ENCODE measurements at regions not wholly inside any gene's neighbourhood (a gene's known extent, or its start where the extent isn't known, plus 50 kb on each side); places are given as distances from the start of the nearest gene placed in this dataset.

DNA sequence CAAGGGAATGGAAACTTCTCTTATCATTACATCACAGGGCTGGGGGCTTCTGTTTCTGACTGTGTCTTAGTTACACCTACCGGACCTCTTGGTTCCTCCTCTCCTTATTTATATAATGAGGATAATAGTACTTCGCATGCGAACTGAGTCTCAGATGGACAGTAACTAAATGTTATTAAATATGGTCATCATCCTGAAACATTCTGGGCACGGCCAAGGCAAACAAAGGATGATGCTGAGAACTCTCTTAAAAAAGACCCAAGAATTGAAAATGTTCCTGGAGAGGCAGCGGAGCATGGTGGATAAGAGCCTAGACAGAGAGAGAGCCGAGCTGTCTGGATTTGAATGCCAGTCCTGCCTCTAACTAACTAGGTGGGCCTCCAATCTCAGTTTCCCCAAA, 119.8 kb upstream of the SASH1 start:
- no peak overlapping the region for H3K4me2 ChIP-seq
- TF ChIP-seq CHD2 (IDR thresholded peaks at IDR 0.05; ENCODE audit: low read length, partially characterized antibody) (no peak), KDM1A (IDR thresholded peaks at IDR 0.05; ENCODE audit: low read depth) (no peak), RARB (CRISPR knock-in tag; IDR thresholded peaks at IDR 0.05) (no peak), FOSL2 (IDR thresholded peaks at IDR 0.05) (no peak), FOSL2 (CRISPR knock-in tag; IDR thresholded peaks at IDR 0.05) (no peak), GATA3 (IDR thresholded peaks at IDR 0.05; ENCODE audit: borderline replicate concordance) (no peak), JUN (IDR thresholded peaks at IDR 0.05) (no peak), CEBPB (IDR thresholded peaks at IDR 0.05) (no peak), HOXB5 (CRISPR knock-in tag; IDR thresholded peaks at IDR 0.05) (no peak), RAD21 (conservative IDR thresholded peaks at IDR 0.05 in 1 of 2, IDR thresholded peaks at IDR 0.05 in 1 of 2) (no peak), ZC3H11A (IDR thresholded peaks at IDR 0.05) (no peak), CBX8 (IDR thresholded peaks at IDR 0.05) (no peak), BHLHE40 (IDR thresholded peaks at IDR 0.05; ENCODE audit: low read depth, low read length) (no peak), ZFP36 (IDR thresholded peaks at IDR 0.05; ENCODE audit: borderline replicate concordance, partially characterized antibody) (no peak), HOXA7 (CRISPR knock-in tag; IDR thresholded peaks at IDR 0.05) (no peak)
- TF ChIP-seq, protein P1, sequence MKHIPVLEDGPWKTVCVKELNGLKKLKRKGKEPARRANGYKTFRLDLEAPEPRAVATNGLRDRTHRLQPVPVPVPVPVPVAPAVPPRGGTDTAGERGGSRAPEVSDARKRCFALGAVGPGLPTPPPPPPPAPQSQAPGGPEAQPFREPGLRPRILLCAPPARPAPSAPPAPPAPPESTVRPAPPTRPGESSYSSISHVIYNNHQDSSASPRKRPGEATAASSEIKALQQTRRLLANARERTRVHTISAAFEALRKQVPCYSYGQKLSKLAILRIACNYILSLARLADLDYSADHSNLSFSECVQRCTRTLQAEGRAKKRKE (CRISPR knock-in tag; IDR thresholded peaks at IDR 0.05; ENCODE audit: low read depth) = no peak
- TF ChIP-seq, protein P2, sequence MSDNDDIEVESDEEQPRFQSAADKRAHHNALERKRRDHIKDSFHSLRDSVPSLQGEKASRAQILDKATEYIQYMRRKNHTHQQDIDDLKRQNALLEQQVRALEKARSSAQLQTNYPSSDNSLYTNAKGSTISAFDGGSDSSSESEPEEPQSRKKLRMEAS (IDR thresholded peaks at IDR 0.05) = no peak
- TF ChIP-seq, protein P3, sequence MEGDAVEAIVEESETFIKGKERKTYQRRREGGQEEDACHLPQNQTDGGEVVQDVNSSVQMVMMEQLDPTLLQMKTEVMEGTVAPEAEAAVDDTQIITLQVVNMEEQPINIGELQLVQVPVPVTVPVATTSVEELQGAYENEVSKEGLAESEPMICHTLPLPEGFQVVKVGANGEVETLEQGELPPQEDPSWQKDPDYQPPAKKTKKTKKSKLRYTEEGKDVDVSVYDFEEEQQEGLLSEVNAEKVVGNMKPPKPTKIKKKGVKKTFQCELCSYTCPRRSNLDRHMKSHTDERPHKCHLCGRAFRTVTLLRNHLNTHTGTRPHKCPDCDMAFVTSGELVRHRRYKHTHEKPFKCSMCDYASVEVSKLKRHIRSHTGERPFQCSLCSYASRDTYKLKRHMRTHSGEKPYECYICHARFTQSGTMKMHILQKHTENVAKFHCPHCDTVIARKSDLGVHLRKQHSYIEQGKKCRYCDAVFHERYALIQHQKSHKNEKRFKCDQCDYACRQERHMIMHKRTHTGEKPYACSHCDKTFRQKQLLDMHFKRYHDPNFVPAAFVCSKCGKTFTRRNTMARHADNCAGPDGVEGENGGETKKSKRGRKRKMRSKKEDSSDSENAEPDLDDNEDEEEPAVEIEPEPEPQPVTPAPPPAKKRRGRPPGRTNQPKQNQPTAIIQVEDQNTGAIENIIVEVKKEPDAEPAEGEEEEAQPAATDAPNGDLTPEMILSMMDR (IDR thresholded peaks at IDR 0.05) = no peak
- no peak overlapping the region for H3K4me3 ChIP-seq
- FAIRE-seq = no peak
- H3K4me1 ChIP-seq = no peaks in the 10 kb centered on the region
- ChIA-PET POLR2A (no interaction called here), CTCF (no interaction called here)
- no peaks in the 10 kb centered on the region for H3K9me3 ChIP-seq
- WGBS (ENCODE audit: missing lambda C conversion rate) = 64% methylated on average over 6 of the region's 6 CpGs
- no peak overlapping the region for H3K27ac ChIP-seq
- no peak for ATAC-seq
- DNase-seq (ENCODE audit: low read depth in 1 of 2, low spot score in 1 of 2) = no peak

DNA sequence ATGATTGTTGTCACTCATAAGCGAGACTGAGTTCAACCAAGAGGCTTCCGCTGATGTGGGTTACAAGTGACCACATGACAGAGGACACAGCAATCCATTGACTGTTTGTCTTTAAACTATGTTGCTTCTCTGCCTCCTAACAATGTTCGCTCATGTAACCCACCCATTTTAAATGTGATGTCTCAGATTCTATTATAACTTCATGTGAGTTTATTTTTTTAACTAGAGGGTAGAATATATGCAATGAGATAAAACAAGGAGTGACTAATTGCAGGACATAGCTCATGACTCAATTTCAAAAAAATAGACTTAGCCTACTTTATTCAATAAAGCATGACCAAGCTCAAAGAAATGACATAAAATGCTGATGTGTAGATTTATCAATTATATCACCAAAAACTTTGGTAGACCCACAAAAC, 119.2 kb upstream of the SASH1 start:
- no peak for ATAC-seq
- Histone ChIP-seq H3K4me1 (no peaks in the 10 kb centered on the region), H3K4me3 (no peak overlapping the region), H3K27ac (no peak overlapping the region), H3K9me3 (no peaks in the 10 kb centered on the region), H3K4me2 (no peak overlapping the region)
- TF ChIP-seq MAFK (IDR thresholded peaks at IDR 0.05; ENCODE audit: partially characterized antibody) (peak; percentile 47), RARB (CRISPR knock-in tag; IDR thresholded peaks at IDR 0.05) (no peak)
- POLR2A ChIA-PET = no interaction called here
- FAIRE-seq = no peak
- 73% methylated on average over 3 of the region's 3 CpGs for WGBS (ENCODE audit: missing lambda C conversion rate)
- no peak for DNase-seq (ENCODE audit: low read depth in 1 of 2, low spot score in 1 of 2)
- CTCF ChIA-PET = interaction anchor here (1.5 kb wide), 1 partner anchor 21 kb away, joined by 3 read pairs; no protein-coding TSS in a partner anchor

DNA sequence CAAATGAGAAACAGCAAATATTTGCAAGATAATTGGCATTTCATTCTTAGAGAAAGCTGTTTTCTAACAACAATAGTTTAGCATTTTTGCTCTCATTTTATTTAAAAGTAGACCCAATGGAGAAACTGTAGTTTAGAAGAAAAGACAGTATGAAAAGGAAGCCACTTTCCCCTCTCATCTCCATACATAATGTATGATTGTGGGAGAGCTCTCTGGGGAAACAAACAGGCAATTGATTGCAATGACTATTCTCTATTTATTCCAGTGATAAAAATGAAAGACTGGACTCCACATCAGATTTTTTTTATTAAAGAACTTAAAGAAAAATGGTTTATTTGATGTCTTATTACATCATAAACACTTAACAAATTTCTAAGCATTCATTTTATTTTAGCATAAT, 116.8 kb upstream of the SASH1 start:
- H3K27ac ChIP-seq = no peak overlapping the region
- H3K9me3 ChIP-seq = no peaks in the 10 kb centered on the region
- no peak overlapping the region for H3K4me2 ChIP-seq
- H3K4me1 ChIP-seq = no peaks in the 10 kb centered on the region
- POLR2A ChIA-PET = no interaction called here
- DNase-seq (ENCODE audit: low read depth in 1 of 2, low spot score in 1 of 2) (no peak), ATAC-seq (no peak), FAIRE-seq (no peak)
- CTCF ChIA-PET = interaction anchor here (0.9 kb wide), 1 partner anchor 49 kb away, joined by 3 read pairs; no protein-coding TSS in a partner anchor
- no peak overlapping the region for H3K4me3 ChIP-seq
- TF ChIP-seq TP53 (CRISPR knock-in tag; IDR thresholded peaks at IDR 0.05) (no peak), EHF (CRISPR knock-in tag; IDR thresholded peaks at IDR 0.05) (no peak), TFCP2L1 (CRISPR knock-in tag; IDR thresholded peaks at IDR 0.05) (no peak), ZSCAN20 (CRISPR knock-in tag; IDR thresholded peaks at IDR 0.05) (no peak), CBX2 (IDR thresholded peaks at IDR 0.05; ENCODE audit: borderline replicate concordance, low read depth) (no peak), NPAS2 (CRISPR knock-in tag; IDR thresholded peaks at IDR 0.05; ENCODE audit: borderline replicate concordance) (no peak), CEBPB (IDR thresholded peaks at IDR 0.05) (no peak), POLR2A (IDR thresholded peaks at IDR 0.05; ENCODE audit: low read length) (no peak), RAD21 (conservative IDR thresholded peaks at IDR 0.05 in 1 of 2, IDR thresholded peaks at IDR 0.05 in 1 of 2) (no peak), HDAC2 (IDR thresholded peaks at IDR 0.05) (no peak)
